Neural crest cell (in vitro differentiated cells): ENCODE measurements at regions not wholly inside any gene's neighbourhood (a gene's known extent, or its start where the extent isn't known, plus 50 kb on each side); places are given as distances from the start of the nearest gene placed in this dataset.

ENCODE experiments used
- DNase-seq: peaks from one replicate; pipeline ENCODE4 v3.0.0; 2021; ENCODE audit warnings: low read depth, mixed read lengths, low spot score
- H3K27ac Mint-ChIP-seq: one replicate; pipeline ENCODE4 v1.8.0; 2021; ENCODE audit warnings: mild to moderate bottlenecking, mixed read lengths; ENCODE audit not compliant: unreplicated experiment
- H3K27me3 Mint-ChIP-seq: 2 replicates; pipeline ENCODE4 v1.8.0; 2021; ENCODE audit warnings: low read depth, mild to moderate bottlenecking, mixed read lengths
- H3K36me3 Mint-ChIP-seq: 2 replicates; pipeline ENCODE4 v1.8.0; 2021; ENCODE audit warnings: low read depth, mild to moderate bottlenecking, mixed read lengths
- H3K4me1 Mint-ChIP-seq: 2 replicates; pipeline ENCODE4 v1.8.0; 2021; ENCODE audit warnings: mixed read lengths
- H3K4me3 Mint-ChIP-seq: one replicate; pipeline ENCODE4 v1.8.0; 2021; ENCODE audit warnings: mild to moderate bottlenecking, mixed read lengths
- H3K9me3 Mint-ChIP-seq: 2 replicates; pipeline ENCODE4 v1.8.0; 2021; ENCODE audit warnings: mixed read lengths
- TF ChIP-seq, protein P1 (sequence below): fragments of 200-600 bp; sonication (generic); conservative IDR thresholded peaks from 2 replicates; pipeline ENCODE4 v1.5.0; 2021; ENCODE audit warnings: antibody characterized with exemption, mild to moderate bottlenecking

DNA sequence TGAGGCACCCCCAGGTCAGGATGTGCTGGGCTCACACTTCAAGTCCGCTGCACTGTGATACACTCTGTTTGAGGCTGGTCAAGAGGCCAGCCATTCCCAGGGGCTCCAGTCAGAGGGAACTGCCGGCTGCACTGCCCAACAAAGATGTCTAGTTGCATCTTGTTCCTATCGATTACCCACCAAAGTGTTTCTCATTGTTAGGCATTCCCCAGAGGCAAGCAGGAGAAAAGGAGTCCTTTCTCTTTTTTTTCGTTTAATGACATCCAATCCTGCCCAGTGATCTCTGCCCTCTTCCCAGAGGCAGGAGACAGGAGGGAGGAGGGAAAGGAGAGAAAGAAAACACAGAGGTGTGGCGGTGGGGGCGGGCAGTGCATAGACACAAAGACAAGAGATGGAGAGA, 150.4 kb downstream of the OMA1 start:
- peak overlapping the region; percentile 23 for H3K4me3 Mint-ChIP-seq
- TF ChIP-seq, protein P1, sequence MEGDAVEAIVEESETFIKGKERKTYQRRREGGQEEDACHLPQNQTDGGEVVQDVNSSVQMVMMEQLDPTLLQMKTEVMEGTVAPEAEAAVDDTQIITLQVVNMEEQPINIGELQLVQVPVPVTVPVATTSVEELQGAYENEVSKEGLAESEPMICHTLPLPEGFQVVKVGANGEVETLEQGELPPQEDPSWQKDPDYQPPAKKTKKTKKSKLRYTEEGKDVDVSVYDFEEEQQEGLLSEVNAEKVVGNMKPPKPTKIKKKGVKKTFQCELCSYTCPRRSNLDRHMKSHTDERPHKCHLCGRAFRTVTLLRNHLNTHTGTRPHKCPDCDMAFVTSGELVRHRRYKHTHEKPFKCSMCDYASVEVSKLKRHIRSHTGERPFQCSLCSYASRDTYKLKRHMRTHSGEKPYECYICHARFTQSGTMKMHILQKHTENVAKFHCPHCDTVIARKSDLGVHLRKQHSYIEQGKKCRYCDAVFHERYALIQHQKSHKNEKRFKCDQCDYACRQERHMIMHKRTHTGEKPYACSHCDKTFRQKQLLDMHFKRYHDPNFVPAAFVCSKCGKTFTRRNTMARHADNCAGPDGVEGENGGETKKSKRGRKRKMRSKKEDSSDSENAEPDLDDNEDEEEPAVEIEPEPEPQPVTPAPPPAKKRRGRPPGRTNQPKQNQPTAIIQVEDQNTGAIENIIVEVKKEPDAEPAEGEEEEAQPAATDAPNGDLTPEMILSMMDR = no peak
- H3K36me3 Mint-ChIP-seq = no peaks in the 10 kb centered on the region
- peaks cover 59% of the 10 kb centered on the region for H3K4me1 Mint-ChIP-seq
- H3K27ac Mint-ChIP-seq = peak overlapping the region; percentile 94
- peak; percentile 34 for DNase-seq
- H3K9me3 Mint-ChIP-seq = peaks cover 3% of the 10 kb centered on the region
- no peaks in the 10 kb centered on the region for H3K27me3 Mint-ChIP-seq

GRCh38 chr1:58395355-58395754, 151.2 kb downstream of the OMA1 start:
- Mint-ChIP-seq H3K4me1 (peaks cover 57% of the 10 kb centered on the region), H3K27me3 (no peaks in the 10 kb centered on the region), H3K27ac (peak overlapping the region; percentile 94), H3K4me3 (peak overlapping the region; percentile 16), H3K9me3 (peaks cover 3% of the 10 kb centered on the region), H3K36me3 (no peaks in the 10 kb centered on the region)
- no peak for DNase-seq
- TF ChIP-seq, protein P1 = no peak

GRCh38 chr1:58392083-58392482, 154.4 kb downstream of the OMA1 start:
- Mint-ChIP-seq H3K36me3 (no peaks in the 10 kb centered on the region), H3K27ac (no peak overlapping the region), H3K4me3 (no peak overlapping the region), H3K27me3 (no peaks in the 10 kb centered on the region), H3K4me1 (peaks cover 32% of the 10 kb centered on the region), H3K9me3 (peaks cover 3% of the 10 kb centered on the region)
- TF ChIP-seq, protein P1 = no peak
- DNase-seq = no peak

DNA sequence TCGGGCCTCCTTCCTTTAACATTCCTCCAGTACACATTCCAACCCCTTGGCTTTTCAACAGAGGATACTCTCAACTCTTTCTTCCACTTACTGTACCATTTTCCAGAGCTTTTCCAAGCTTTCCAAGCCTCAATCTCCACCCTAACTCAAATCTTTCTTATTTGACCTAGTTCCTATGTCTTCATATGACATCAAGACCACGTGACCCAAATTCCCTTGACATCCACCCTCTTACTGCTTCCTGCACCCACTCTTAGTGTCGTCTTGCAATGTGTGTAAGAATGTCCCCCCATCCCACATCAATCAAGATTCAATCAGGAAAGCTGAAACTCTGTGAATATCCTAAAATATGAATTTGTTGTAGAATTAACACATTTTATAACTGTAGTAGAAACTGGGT, 155.0 kb downstream of the OMA1 start:
- DNase-seq = no peak
- no peaks in the 10 kb centered on the region for H3K36me3 Mint-ChIP-seq
- H3K27ac Mint-ChIP-seq = no peak overlapping the region
- H3K4me1 Mint-ChIP-seq = peaks cover 28% of the 10 kb centered on the region
- TF ChIP-seq, protein P1 = no peak
- H3K9me3 Mint-ChIP-seq = peaks cover 2% of the 10 kb centered on the region
- no peak overlapping the region for H3K4me3 Mint-ChIP-seq
- H3K27me3 Mint-ChIP-seq = no peaks in the 10 kb centered on the region

- DNase-seq = no peak
- no peak overlapping the region for H3K4me3 Mint-ChIP-seq
- no peaks in the 10 kb centered on the region for H3K9me3 Mint-ChIP-seq
- TF ChIP-seq, protein P1 = no peak
- H3K27me3 Mint-ChIP-seq = no peaks in the 10 kb centered on the region
- no peaks in the 10 kb centered on the region for H3K36me3 Mint-ChIP-seq
- H3K27ac Mint-ChIP-seq = no peak overlapping the region
- H3K4me1 Mint-ChIP-seq = peaks cover 23% of the 10 kb centered on the region
Measured at GRCh38 chr1:58391056-58391455, 155.5 kb downstream of the OMA1 start.

DNA sequence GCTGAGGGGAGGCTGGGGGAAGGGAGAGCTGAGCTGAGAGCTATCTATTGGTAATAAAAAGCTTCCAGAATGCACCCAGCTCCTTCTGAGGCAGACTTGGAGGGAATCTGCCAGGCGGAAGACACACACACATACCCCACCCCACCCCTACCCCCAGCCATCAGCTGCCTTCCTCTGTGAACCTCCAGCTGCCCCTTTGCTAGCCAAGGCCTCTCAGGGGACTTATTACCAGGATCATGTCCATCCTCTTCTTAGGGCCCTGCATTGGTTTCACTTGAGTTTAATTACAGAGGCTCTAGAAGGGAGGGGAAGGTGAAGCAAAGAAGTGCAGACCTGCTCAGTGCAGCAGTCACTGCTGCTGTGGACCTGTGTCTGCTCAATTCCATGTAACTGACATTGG, 156.4 kb downstream of the OMA1 start:
- no peaks in the 10 kb centered on the region for H3K27me3 Mint-ChIP-seq
- H3K36me3 Mint-ChIP-seq = no peaks in the 10 kb centered on the region
- TF ChIP-seq, protein P1 = no peak
- DNase-seq = no peak
- no peaks in the 10 kb centered on the region for H3K9me3 Mint-ChIP-seq
- no peak overlapping the region for H3K4me3 Mint-ChIP-seq
- H3K4me1 Mint-ChIP-seq = peaks cover 14% of the 10 kb centered on the region
- H3K27ac Mint-ChIP-seq = no peak overlapping the region
